Astrocyte (in vitro differentiated cells and primary cell): ENCODE measurements at regions not wholly inside any gene's neighbourhood (a gene's known extent, or its start where the extent isn't known, plus 50 kb on each side); places are given as distances from the start of the nearest gene placed in this dataset.
"Not testable (repeated sequence)": the region's sequence is repeated elsewhere in the genome, so short reads cannot be mapped to it uniquely, and the experiment has no call there.

Experiments used
- EZH2 ChIP-seq: IDR thresholded peaks from 2 replicates; pipeline ENCODE4 v1.6.1; 2012; ENCODE audit warnings: mild to moderate bottlenecking, low read length, inconsistent platforms; ENCODE audit not compliant: insufficient read depth
- TF ChIP-seq, protein P1 (sequence below): IDR thresholded peaks from 2 replicates; pipeline ENCODE4 v1.5.1; 2011; ENCODE audit warnings: low read depth, mild to moderate bottlenecking, inconsistent platforms, low read length, moderate library complexity; ENCODE audit not compliant: insufficient read depth

DNA sequence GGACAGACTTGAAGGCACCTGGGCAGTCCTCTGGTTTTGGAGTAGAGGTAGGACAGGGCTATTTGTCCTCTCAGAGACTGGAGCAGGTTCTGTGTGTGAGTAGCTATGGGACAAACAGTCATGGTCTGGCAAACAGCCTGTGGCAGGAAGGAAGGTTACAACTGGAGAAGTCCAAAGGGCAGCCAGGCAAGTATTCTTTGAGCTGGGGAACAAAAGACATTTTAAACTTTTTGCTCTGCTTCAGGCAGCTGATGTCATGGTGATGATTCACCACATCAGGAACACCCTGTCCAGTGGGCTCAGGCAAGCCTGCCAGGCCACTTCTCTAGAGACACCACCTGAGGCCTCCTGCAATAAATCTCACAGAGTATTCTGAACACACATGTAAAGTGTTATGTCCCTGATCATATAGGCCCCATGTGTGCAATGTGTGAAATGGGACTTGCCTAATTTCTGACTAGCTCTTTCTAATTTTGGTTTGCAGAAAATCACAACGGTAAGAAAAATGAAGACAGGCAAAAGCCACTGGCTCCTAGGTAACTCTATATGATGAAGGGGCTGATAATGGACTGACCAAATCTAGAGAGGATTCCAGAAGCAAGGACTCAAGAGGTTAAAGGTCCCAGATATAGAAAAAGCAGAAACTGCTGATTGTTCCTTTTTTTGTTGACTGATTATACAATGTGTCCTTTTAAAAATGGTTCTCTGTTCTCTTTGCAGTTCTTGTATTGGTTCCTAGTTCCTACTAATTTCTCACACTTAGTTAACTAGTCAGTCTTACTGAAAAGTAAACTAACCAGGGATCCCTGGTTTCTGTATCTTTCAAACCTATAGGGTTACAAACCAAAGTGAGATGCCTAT, 58.7 kb downstream of the PPIAL4G start:
- TF ChIP-seq, protein P1, sequence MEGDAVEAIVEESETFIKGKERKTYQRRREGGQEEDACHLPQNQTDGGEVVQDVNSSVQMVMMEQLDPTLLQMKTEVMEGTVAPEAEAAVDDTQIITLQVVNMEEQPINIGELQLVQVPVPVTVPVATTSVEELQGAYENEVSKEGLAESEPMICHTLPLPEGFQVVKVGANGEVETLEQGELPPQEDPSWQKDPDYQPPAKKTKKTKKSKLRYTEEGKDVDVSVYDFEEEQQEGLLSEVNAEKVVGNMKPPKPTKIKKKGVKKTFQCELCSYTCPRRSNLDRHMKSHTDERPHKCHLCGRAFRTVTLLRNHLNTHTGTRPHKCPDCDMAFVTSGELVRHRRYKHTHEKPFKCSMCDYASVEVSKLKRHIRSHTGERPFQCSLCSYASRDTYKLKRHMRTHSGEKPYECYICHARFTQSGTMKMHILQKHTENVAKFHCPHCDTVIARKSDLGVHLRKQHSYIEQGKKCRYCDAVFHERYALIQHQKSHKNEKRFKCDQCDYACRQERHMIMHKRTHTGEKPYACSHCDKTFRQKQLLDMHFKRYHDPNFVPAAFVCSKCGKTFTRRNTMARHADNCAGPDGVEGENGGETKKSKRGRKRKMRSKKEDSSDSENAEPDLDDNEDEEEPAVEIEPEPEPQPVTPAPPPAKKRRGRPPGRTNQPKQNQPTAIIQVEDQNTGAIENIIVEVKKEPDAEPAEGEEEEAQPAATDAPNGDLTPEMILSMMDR = not testable (repeated sequence)
- not testable (repeated sequence) for TF ChIP-seq EZH2
